NCI-H82 treated with DMSO at 0.1 percent for 48 hours (cell line): ENCODE measurements at regions not wholly inside any gene's neighbourhood (a gene's known extent, or its start where the extent isn't known, plus 50 kb on each side); places are given as distances from the start of the nearest gene placed in this dataset.
"Not testable (repeated sequence)": the region's sequence is repeated elsewhere in the genome, so short reads cannot be mapped to it uniquely, and the experiment has no call there.

Experiments used
- DNase-seq: peaks from one replicate; lab custom pipeline; 2025; ENCODE audit not compliant: unreplicated experiment; lab: John Stamatoyannopoulos, UW

GRCh38 chr7:113267885-113268284, 149.5 kb upstream of the SMIM30 start:
- DNase-seq: no peak

GRCh38 chr7:113267271-113267670, 148.9 kb upstream of the SMIM30 start:
- no peak for DNase-seq

DNA sequence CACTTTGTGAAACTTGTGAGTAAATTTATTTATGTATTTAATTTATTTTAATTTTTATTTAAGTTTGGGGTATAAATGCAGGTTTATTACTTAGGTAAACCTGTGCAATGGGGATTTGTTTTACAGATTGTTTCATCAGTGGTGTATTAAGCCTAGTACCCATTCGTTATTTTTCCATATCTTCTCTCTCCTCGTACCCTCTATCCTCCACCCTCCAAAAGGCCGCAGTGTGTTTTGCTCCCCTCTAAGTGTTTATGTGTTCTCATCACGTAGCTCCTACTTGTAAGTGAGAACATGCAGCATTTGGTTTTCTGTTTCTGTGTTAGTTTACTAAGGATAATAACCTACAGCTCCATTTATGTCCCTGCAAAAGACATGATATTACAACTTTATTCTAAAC, 145.4 kb upstream of the SMIM30 start:
- DNase-seq: no peak

GRCh38 chr7:113263215-113263742, 144.9 kb upstream of the SMIM30 start:
- not testable (repeated sequence) for DNase-seq

DNA sequence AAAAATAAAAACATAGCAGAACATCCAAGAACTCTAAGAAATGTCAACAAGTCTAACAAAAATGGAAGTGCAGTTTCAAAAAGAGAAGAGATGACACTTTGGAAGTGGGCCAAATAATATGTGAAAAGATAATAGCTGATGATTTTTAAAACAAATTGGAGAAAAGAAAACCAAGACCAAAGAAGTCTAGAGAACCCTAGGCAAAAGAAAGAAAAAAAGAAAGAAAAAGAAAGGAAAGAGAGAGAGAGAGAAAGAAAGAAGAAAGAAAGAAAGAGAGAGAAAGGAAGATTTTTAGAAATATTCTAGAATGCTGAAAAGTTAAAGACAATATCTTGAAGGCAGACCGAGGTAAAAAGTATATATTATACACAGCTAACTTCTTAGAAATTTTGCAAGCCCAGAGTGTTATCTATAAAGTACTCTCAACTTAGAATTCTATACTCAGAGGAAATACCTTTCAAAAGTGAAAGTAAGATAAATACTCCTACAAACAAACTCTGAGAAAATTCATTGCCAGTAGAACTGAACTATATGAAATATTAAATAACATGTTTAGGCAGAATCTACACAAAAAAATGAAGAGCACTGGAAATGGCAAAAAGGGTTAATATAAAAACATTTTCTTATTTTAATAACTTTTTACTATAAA, 138.7 kb upstream of the SMIM30 start:
- no peak for DNase-seq

GRCh38 chr7:113247198-113247597, 128.8 kb upstream of the SMIM30 start:
- DNase-seq: no peak

- no peak for DNase-seq
Observed at GRCh38 chr7:113246738-113247137, 128.4 kb upstream of the SMIM30 start.

DNA sequence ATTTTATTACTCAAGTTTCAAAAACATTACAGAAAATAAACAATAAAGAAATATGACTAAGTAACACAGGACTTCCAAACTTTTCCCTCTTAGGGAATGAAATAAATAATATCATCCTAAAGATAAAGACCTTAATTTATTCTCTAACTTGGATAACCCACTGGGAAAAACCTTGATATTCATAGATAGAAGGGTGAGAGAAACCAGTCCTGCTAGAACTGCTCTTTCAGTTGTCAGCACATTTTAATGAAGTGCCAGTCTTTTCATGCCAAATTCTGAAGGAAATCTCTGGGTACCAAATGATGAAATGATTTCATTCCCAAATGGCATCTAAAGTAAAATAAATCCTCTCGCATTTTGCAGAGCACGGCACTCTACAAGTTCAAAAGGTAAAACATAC, 114.5 kb upstream of the SMIM30 start:
- no peak for DNase-seq

GRCh38 chr7:113230691-113231090, 112.3 kb upstream of the SMIM30 start:
- DNase-seq: no peak

DNA sequence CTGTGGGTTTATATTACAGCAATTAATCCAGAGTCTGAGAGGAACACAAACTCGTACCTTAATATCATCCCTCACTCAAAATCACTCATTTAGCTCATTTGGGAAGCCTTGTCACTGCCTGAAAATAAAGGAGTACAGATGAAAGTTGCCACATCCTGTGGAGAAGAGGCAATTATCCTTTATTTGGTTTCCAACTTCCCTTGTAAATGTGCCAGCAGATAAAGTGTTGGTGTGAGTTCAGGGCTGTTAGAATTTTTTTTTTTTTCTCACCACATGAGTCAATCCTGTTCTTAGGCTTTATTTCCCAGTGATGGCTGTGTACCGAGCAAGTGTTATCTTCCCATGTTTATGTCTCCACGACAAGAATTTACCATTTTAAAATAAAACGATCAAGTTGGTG, 99.0 kb upstream of the SMIM30 start:
- no peak for DNase-seq

DNA sequence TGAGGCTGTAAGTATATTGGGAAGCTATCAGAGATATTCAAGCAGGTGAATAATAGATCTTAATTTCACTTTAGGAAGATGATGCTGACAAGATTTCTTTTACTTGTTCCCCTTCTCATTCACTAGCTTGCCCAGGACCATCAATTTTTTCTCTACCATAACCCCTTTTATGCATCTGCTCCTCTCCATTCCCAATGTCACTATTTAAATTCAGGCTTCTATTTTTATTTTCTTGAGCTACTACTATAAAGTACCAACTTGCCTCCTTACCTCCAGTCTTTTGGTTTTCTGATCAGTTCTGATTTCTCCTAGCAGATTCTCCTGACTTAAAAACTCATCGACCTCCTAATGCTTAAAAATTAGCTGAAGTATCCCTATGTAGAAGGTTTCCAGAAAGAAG, 97.7 kb upstream of the SMIM30 start:
- DNase-seq: no peak

DNA sequence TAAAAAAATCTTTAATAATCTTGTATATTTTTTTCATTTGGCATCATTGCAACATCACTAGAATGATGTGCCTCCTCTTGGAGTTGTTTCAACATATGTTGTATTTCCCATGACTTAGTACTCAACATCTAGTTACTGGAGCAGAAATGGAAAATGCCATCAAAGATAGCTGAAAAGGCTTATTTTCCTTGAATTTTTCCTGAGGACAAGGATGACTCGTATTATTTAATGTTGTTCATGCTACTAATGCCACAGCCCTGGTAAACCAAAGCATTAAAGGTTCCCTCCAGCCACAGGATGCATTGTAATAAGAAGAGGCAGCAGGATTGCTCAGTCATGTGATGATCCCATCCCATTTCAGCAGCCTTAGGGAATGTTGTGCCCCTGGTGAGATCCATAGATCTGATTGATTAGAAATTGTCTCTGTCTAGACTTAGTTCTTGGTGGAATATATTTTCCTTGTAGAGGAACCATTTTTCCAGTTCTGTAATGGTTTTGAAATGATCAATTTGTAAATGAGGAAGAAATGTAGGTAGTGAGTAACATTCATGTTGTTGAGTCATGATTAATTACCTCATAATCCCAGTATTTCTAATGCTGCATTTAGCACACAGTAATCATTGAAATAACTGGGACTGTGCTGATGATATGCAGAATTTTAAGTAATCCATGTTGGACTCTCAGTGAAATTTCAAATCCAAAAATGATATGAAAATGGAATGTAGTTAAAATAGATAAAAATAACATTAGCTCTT, 91.3 kb upstream of the SMIM30 start:
- DNase-seq: no peak

DNA sequence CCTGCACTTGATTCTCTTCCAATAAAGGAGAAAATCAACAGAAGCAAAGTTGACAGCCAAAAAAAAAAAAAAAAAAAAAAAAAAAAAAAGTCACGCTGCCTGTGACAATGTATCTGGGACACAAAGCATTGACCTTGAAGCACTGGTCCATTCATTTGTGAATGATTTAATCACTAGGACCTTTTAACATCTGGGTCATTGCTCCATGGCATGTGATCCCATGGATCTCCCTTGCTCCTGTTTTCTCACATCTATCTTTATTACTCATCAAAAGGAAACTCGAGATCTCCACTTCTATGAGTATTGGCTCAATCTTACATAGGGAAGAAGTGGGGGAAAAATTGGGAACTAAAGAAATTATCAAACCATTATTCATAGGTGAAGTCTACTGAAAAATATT, 89.6 kb upstream of the SMIM30 start:
- DNase-seq: no peak

GRCh38 chr7:113207441-113207840, 89.1 kb upstream of the SMIM30 start:
- no peak for DNase-seq

GRCh38 chr7:113204415-113204814, 86.1 kb upstream of the SMIM30 start:
- no peak for DNase-seq

GRCh38 chr7:113202284-113202683, 83.9 kb upstream of the SMIM30 start:
- DNase-seq: no peak

- no peak for DNase-seq
Observed at GRCh38 chr7:113200281-113200680, 81.9 kb upstream of the SMIM30 start.

- DNase-seq: no peak
Observed at GRCh38 chr7:113199841-113200240, 81.5 kb upstream of the SMIM30 start.

- DNase-seq: no peak
Observed at GRCh38 chr7:113199136-113199535, 80.8 kb upstream of the SMIM30 start.

DNA sequence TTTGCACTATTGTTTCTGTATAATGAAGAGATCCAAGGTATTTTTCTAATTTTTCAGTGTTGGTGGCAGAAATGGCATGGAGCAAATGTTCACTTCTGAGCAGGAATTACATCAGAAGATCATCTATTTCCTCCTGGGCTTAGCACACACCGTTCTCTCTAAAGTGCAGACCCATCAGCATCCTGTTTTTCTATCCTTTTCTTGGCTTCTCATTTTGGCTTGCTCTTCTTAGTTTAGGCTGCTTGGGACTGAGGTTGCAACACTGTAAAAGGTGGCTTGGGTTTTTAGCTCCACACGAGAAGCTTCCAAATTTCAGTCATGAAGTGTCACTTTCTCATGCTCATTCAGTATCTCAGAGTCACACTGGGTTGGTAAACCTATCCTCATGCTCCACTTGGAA, 79.9 kb upstream of the SMIM30 start:
- DNase-seq: no peak

DNA sequence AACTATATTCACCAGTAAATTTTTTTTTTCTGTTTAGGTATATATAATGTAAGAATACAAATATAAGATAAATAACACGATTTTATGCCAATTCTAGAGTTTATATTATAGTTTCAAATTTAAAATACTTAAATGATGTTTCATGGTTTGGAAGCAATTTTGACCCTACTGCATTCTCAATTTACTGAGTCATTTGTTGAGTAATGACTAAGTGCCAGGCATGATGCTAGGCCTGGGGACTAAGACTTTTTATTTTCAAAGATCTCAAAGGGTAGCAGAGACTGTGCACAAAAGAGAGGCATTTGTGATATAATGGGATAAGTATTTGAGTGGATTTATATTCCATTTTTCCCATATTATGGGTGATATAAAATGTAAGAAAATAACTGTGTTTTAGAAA, 78.9 kb upstream of the SMIM30 start:
- DNase-seq: no peak

DNA sequence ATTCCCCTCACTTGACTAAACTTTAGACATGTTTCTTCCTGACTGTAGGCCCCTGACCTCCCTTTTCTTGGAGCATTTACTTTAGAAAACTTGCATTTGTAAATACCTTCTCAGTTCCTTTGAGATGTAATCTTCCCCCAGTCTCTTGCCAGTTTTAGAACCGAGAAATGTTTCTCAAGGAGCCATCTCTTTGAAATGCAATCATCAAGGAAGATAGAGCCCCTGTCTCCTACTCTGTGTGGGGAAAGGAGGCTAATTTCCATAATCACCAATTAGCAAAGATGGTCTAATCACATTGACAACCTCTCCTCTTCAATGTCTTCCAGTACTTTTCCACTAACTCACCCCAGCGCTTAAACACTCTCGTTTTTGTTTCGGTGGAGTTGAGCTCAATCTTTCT, 70.0 kb upstream of the SMIM30 start:
- no peak for DNase-seq

GRCh38 chr7:113179313-113179712, 61.0 kb upstream of the SMIM30 start:
- DNase-seq: no peak
